Muscle of back (tissue), 3 donors: ENCODE measurements at regions not wholly inside any gene's neighbourhood (a gene's known extent, or its start where the extent isn't known, plus 50 kb on each side); places are given as distances from the start of the nearest gene placed in this dataset.
"Not testable (repeated sequence)": the region's sequence is repeated elsewhere in the genome, so short reads cannot be mapped to it uniquely, and the experiment has no call there.

Source experiments
- DNase-seq, 3 donors: peaks; one replicate each; pipeline versions ENCODE4 v3.0.0 to v3.0.0-alpha.2; 2013

DNA sequence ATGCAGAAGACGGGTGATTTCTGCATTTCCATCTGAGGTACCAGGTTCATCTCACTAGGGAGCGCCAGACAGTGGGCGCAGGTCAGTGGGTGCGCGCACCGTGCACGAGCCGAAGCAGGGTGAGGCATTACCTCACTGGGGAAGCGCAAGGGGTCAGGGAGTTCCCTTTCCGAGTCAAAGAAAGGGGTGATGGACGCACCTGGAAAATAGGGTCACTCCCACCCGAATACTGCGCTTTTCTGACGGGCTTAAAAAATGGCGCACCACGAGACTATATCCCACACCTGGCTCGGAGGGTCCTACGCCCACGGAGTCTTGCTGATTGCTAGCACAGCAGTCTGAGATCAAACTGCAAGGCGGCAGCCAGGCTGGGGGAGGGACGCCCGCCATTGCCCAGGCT, 1246.0 kb upstream of the PABPC4L start:
- not testable (repeated sequence) for DNase-seq

- DNase-seq = no peak
Measured at GRCh38 chr4:135434936-135435335, 1233.3 kb upstream of the PABPC4L start.

- no peak for DNase-seq
Measured at GRCh38 chr4:135429528-135429927, 1227.9 kb upstream of the PABPC4L start.

GRCh38 chr4:135418353-135418752, 1216.8 kb upstream of the PABPC4L start:
- DNase-seq = no peak

- no peak for DNase-seq
Measured at GRCh38 chr4:135412213-135412612, 1210.6 kb upstream of the PABPC4L start.

GRCh38 chr4:135411251-135411650, 1209.7 kb upstream of the PABPC4L start:
- DNase-seq = no peak

DNA sequence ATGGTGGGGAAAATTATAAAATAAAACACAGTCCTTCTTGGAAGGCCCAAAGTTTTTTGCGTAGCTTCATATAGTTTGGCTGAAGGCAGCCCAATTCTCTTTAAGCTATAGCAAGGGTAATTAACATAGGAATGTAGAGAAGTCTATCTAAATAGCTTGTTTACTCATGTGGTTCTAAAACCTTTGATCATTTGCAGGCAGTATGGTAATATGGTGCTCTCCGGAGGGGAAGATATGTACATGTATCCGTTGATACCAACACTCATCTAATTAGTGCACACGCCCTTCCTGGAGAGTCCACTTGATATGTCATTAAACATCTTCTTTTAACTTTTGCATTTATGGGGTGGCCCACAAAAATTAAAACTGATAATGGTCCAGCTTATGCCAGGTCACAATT, 1207.7 kb upstream of the PABPC4L start:
- not testable (repeated sequence) for DNase-seq

- DNase-seq = no peak
Measured at GRCh38 chr4:135408109-135408508, 1206.5 kb upstream of the PABPC4L start.

- DNase-seq = not testable (repeated sequence)
Measured at GRCh38 chr4:135406597-135406996, 1205.0 kb upstream of the PABPC4L start.

GRCh38 chr4:135385830-135386581, 1184.4 kb upstream of the PABPC4L start:
- DNase-seq = no peak

- no peak for DNase-seq
Measured at GRCh38 chr4:135383356-135384288, 1182.0 kb upstream of the PABPC4L start.

GRCh38 chr4:135382280-135382959, 1180.8 kb upstream of the PABPC4L start:
- no peak for DNase-seq

GRCh38 chr4:135372131-135372530, 1170.5 kb upstream of the PABPC4L start:
- no peak for DNase-seq

DNA sequence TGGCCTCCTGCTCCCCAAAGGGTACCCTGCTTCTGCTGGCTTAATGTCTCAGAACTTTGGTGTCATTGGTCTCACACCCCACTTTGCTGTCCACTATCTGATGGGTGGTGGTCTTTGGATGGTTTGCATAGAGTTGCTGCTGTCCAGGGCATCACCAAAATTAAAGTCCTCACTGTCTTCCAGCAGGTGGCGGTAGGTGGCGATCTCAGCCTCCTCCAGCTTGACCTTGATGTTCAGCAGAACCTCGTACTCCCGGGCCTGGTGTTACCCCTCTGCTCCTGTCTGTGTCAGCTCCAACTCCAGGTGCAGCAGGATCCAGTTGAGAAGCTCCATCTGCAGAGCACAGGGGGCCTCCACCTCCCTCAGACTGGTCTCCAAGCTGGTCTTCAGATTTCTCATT, 1169.5 kb upstream of the PABPC4L start:
- no peak for DNase-seq

GRCh38 chr4:135368831-135369230, 1167.2 kb upstream of the PABPC4L start:
- no peak for DNase-seq

GRCh38 chr4:135365065-135365464, 1163.5 kb upstream of the PABPC4L start:
- peak in 1 of 3 donors; percentile 14 for DNase-seq

GRCh38 chr4:135359128-135359527, 1157.5 kb upstream of the PABPC4L start:
- DNase-seq = no peak

DNA sequence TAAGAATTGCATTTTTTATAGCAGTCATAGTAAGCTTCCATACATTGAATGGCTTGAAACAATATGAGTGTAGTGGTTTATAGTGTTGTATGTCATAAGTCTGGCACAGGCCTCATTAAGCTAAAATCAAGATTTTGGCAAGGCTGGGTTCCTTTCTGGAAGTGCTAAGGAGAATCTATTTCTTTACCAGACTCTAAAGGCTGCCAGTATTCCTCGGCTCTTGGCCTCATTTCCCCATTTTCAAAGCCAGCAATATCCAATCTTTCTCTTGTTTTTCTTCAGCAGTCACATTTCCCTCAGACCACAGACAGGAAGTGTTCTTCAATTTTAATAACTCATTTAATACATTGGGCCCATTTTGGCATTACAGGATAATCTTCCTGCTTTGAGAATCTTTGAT, 1155.5 kb upstream of the PABPC4L start:
- peak in 2 of 3 donors; percentile 10 to 26 for DNase-seq

DNA sequence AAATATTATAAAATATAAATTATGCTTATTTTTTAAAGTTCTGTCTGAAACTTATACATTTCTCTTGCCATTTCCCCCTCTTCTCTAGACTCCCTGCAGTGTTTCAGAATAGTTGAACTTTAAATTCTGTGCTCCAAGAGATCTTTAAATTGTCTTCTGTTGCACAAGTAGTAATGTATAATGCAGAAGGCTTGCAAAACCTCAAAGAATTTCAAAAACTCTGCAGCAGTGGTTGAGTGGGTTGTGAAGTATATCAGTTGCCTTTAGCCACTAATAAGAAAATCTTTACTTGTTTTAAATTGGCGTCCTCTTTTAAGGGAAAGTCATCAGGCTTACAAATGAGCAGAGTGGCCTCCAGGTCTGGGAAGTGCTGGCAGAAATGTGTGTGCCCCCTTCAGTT, 1153.3 kb upstream of the PABPC4L start:
- no peak for DNase-seq

DNA sequence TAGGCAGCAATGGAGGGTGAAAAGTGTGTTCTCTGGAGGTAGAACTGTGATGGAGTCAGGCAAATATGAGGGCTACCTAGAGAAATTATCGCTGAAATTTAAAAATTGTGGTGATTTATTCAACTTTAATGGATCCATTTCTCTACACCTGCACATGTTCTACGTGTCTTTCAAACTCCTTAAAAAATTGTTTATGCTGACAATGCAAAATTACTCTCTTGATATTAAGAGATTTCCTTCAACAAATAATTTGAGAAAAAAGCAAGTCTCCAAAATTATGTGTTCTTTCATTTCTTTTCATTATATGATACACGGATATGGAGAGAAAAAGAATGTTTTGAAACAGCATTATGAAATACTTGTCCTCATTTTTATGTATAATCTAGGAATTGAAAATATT, 1151.4 kb upstream of the PABPC4L start:
- no peak for DNase-seq

- DNase-seq = no peak
Measured at GRCh38 chr4:135344492-135344891, 1142.9 kb upstream of the PABPC4L start.

DNA sequence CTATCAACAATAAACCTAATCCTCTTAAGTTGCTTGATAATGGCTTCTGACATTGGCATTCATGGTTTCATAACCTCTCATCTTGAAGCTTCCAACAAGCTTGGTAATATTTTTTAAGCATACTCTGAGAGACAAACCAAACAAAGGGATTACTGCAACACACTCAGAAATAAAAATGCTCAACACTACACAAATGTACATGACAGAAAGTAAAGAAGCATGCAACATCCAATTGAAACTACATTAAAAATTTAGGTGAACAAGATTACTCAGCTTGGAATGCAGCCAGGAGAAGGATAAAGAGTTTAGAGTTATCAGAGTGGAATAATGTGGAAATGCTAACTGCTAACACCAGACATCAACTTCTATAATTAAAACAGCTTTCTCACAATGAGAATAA, 1136.6 kb upstream of the PABPC4L start:
- DNase-seq = no peak
